ENCODE measurements at regions not wholly inside any gene's neighbourhood (a gene's known extent, or its start where the extent isn't known, plus 50 kb on each side); places are given as distances from the start of the nearest gene placed in this dataset.

GRCh38 chr9:94166236-94166975 lies 82.1 kb downstream of the PTPDC1 start:
- peak overlapping the region; percentile 95 to 99 for H3K27ac ChIP-seq (ENCODE audit: low read depth in 1 of 2, low read length in 2 of 2)
- peak; percentile 93 for DNase-seq (ENCODE audit: low spot score)
- H3K9me3 ChIP-seq (ENCODE audit: control insufficient read depth in 4 of 4, low read length in 3 of 4): no peaks in the 10 kb centered on the region
- H3K4me1 ChIP-seq (ENCODE audit: control insufficient read depth in 4 of 4, insufficient read depth in 4 of 4, low read length in 3 of 4): peaks cover 3 to 31% (median 26%) of the 10 kb centered on the region in 4 donors
- no peaks in the 10 kb centered on the region for H3K36me3 ChIP-seq (ENCODE audit: control insufficient read depth in 4 of 4, insufficient read depth in 3 of 4, low read depth in 1 of 4, low read length in 3 of 4)
- no peaks in the 10 kb centered on the region for H3K27me3 ChIP-seq (ENCODE audit: control insufficient read depth in 4 of 4, insufficient read depth in 4 of 4, low read length in 3 of 4)
- H3K4me3 ChIP-seq (ENCODE audit: low read depth in 1 of 3, low read length in 3 of 3): peak overlapping the region; percentile 63 to 99 (median 70)
- H3K9ac ChIP-seq (ENCODE audit: low read depth in 1 of 2, low read length in 2 of 2): peak overlapping the region in 1 of 2 donors; percentile 90
- TF ChIP-seq ZBTB33 (IDR thresholded peaks at IDR 0.05): no peak
- TF ChIP-seq GABPA (IDR thresholded peaks at IDR 0.05 in 1 of 2, conservative IDR thresholded peaks at IDR 0.05 in 1 of 2): peak; percentile 80 to 93
- TF ChIP-seq HNF4A (conservative IDR thresholded peaks at IDR 0.05): peak; percentile 23 to 27
- no peak for TF ChIP-seq FOXA2 (IDR thresholded peaks at IDR 0.05)
- TF ChIP-seq TAF1 (conservative IDR thresholded peaks at IDR 0.05): no peak
- TF ChIP-seq FOXA1 (IDR thresholded peaks at IDR 0.05): no peak
- no peak for TF ChIP-seq RXRA (IDR thresholded peaks at IDR 0.05)
- TF ChIP-seq CTCF (IDR thresholded peaks at IDR 0.05; ENCODE audit: low read depth, low read length, missing input control): no peak
- no peak for TF ChIP-seq REST (IDR thresholded peaks at IDR 0.05)
- TF ChIP-seq HNF4G (IDR thresholded peaks at IDR 0.05): peak; percentile 27
- no peak for TF ChIP-seq MAX (IDR thresholded peaks at IDR 0.05)
- no peak for TF ChIP-seq EGR1 (IDR thresholded peaks at IDR 0.05; ENCODE audit: low read depth in 2 of 2)
- TF ChIP-seq JUND (IDR thresholded peaks at IDR 0.05): peak in 1 of 2 donors; percentile 52
- TF ChIP-seq ATF3 (IDR thresholded peaks at IDR 0.05): no peak
- peak; percentile 66 for TF ChIP-seq SP1 (IDR thresholded peaks at IDR 0.05)
- TF ChIP-seq NR2F2 (IDR thresholded peaks at IDR 0.05): no peak
- no peak for TF ChIP-seq RAD21 (IDR thresholded peaks at IDR 0.05)
- TF ChIP-seq YY1 (IDR thresholded peaks at IDR 0.05): no peak
- WGBS: under 1% methylated on average over 96 of the region's 96 CpGs

All from liver (tissue), 8 donors.